ENCODE measurements at regions not wholly inside any gene's neighbourhood (a gene's known extent, or its start where the extent isn't known, plus 50 kb on each side); places are given as distances from the start of the nearest gene placed in this dataset.

DNA sequence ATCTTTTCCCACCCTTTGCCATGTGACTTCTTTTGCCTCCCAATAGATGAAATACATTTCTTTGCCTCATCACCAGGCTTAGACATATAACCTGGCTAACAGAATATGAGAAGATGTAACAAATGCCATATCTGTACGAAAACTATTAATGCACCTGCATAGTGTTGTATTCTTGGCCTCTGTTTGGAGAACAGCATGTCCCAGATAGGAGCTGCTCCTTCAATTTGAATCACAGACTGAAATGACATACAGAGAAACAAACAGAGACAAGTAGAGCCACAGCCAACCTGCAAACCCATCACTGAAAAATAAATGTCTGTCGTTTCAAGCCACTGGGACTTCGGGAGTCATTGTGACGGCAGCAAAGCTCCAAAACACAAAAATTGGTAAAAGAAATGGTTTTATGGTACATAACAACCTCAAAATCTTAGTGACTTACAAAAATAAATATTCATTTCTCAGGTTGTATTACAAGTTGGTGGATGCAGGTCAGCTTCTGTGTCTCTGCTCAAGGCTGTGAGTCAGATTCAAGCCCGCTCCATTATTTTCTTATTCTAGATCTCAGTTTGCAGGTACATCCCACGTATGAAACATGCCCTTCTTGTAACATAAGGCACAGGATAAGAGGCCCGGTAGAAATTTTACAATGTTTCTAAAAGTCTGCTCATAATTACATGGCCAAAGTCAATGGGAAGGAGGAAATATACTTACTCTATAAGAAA lies 171.3 kb upstream of the SOX6 start:
- no peak for TF ChIP-seq RARB (CRISPR knock-in tag; IDR thresholded peaks at IDR 0.05)
- no peak for TF ChIP-seq ARNTL (CRISPR knock-in tag; IDR thresholded peaks at IDR 0.05; ENCODE audit: borderline replicate concordance, low read depth)
- TF ChIP-seq ZC3H10 (CRISPR knock-in tag; IDR thresholded peaks at IDR 0.05): no peak
- TF ChIP-seq, protein P1, sequence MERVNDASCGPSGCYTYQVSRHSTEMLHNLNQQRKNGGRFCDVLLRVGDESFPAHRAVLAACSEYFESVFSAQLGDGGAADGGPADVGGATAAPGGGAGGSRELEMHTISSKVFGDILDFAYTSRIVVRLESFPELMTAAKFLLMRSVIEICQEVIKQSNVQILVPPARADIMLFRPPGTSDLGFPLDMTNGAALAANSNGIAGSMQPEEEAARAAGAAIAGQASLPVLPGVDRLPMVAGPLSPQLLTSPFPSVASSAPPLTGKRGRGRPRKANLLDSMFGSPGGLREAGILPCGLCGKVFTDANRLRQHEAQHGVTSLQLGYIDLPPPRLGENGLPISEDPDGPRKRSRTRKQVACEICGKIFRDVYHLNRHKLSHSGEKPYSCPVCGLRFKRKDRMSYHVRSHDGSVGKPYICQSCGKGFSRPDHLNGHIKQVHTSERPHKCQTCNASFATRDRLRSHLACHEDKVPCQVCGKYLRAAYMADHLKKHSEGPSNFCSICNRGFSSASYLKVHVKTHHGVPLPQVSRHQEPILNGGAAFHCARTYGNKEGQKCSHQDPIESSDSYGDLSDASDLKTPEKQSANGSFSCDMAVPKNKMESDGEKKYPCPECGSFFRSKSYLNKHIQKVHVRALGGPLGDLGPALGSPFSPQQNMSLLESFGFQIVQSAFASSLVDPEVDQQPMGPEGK (CRISPR knock-in tag; IDR thresholded peaks at IDR 0.05; ENCODE audit: borderline replicate concordance): no peak
- TF ChIP-seq TCF4 (CRISPR knock-in tag; IDR thresholded peaks at IDR 0.05; ENCODE audit: borderline replicate concordance): no peak
- TF ChIP-seq TOX (CRISPR knock-in tag; IDR thresholded peaks at IDR 0.05; ENCODE audit: borderline replicate concordance): no peak

Data from SK-N-SH treated with all-trans-retinoic acid at 6 μM for 48 hours (cell line).